Activated CD8-positive, alpha-beta T cell treated with anti-CD3 and anti-CD28 coated beads for 36 hours (primary cell): ENCODE measurements at regions not wholly inside any gene's neighbourhood (a gene's known extent, or its start where the extent isn't known, plus 50 kb on each side); places are given as distances from the start of the nearest gene placed in this dataset.

ENCODE experiments used
- ATAC-seq: fragments of 200-7000 bp; cut with Tn5 transposase; one replicate; pipeline ENCODE4 v1.10.0; 2021; ENCODE audit warnings: mild to moderate bottlenecking, moderate library complexity
- CTCF ChIA-PET: fragments of 350-600 bp; sonication (Branson Sonifier 250); formaldehyde crosslinking; loops from one replicate; lab custom pipeline; 2021; ENCODE audit warnings: antibody characterized with exemption; lab: Charles Lee
- POLR2A ChIA-PET: fragments of 350-600 bp; sonication (Branson Sonifier 250); formaldehyde crosslinking; loops from one replicate; lab custom pipeline; 2021; ENCODE audit warnings: antibody characterized with exemption; lab: Charles Lee
- DNase-seq: peaks from one replicate; pipeline ENCODE4 v3.0.0-alpha.2; 2020
- H3K27ac Mint-ChIP-seq: one replicate; pipeline ENCODE4 v1.8.0; 2021; ENCODE audit warnings: mild to moderate bottlenecking, mixed read lengths
- H3K27me3 Mint-ChIP-seq: one replicate; pipeline ENCODE4 v1.8.0; 2021; ENCODE audit warnings: mixed read lengths
- H3K36me3 Mint-ChIP-seq: one replicate; pipeline ENCODE4 v1.8.0; 2021; ENCODE audit warnings: low read depth, mixed read lengths
- H3K4me1 Mint-ChIP-seq: one replicate; pipeline ENCODE4 v1.8.0; 2021; ENCODE audit warnings: low read depth, mixed read lengths
- H3K4me3 Mint-ChIP-seq: one replicate; pipeline ENCODE4 v1.8.0; 2021; ENCODE audit warnings: mild to moderate bottlenecking, moderate library complexity, mixed read lengths
- H3K9me3 Mint-ChIP-seq: one replicate; pipeline ENCODE4 v1.8.0; 2021; ENCODE audit warnings: mixed read lengths
- CTCF ChIP-seq: fragments of 200-600 bp; IDR thresholded peaks from one replicate; pipeline ENCODE4 v1.8.0; 2022; ENCODE audit warnings: antibody characterized with exemption, mild to moderate bottlenecking
- intact Hi-C: fragments of 100-400 bp; cut with micrococcal nuclease; formaldehyde crosslinking; loops from one replicate; pipeline ENCODE4 v1.10.0; 2022

- no peaks in the 10 kb centered on the region for H3K27me3 Mint-ChIP-seq
- H3K4me1 Mint-ChIP-seq, result no peaks in the 10 kb centered on the region
- no peaks in the 10 kb centered on the region for H3K36me3 Mint-ChIP-seq
- ChIA-PET CTCF (no interaction called here), POLR2A (no interaction called here)
- no peaks in the 10 kb centered on the region for H3K9me3 Mint-ChIP-seq
- intact Hi-C loops, result no loop called here
- no peak overlapping the region for H3K27ac Mint-ChIP-seq
- no peak for TF ChIP-seq CTCF
- H3K4me3 Mint-ChIP-seq, result no peak overlapping the region
- ATAC-seq (no peak), DNase-seq (no peak)
Measured at GRCh38 chr11:26835611-26836010, 113.8 kb upstream of the SLC5A12 start.

- POLR2A ChIA-PET, result no interaction called here
- Mint-ChIP-seq H3K27me3 (no peaks in the 10 kb centered on the region), H3K9me3 (no peaks in the 10 kb centered on the region), H3K4me3 (no peak overlapping the region), H3K36me3 (no peaks in the 10 kb centered on the region), H3K27ac (no peak overlapping the region), H3K4me1 (no peaks in the 10 kb centered on the region)
- no peak for TF ChIP-seq CTCF
- CTCF ChIA-PET, result no interaction called here
- intact Hi-C loops, result no loop called here
- DNase-seq, result no peak
- no peak for ATAC-seq
Measured at GRCh38 chr11:26837154-26837553, 115.3 kb upstream of the SLC5A12 start.

GRCh38 chr11:26839911-26840698 lies 118.2 kb upstream of the SLC5A12 start:
- Mint-ChIP-seq H3K4me1 (no peaks in the 10 kb centered on the region), H3K27ac (no peak overlapping the region), H3K9me3 (peaks cover 2% of the 10 kb centered on the region), H3K27me3 (no peaks in the 10 kb centered on the region), H3K36me3 (no peaks in the 10 kb centered on the region), H3K4me3 (no peak overlapping the region)
- intact Hi-C loops, result no loop called here
- TF ChIP-seq CTCF, result no peak
- ATAC-seq (no peak), DNase-seq (no peak)
- CTCF ChIA-PET, result no interaction called here
- POLR2A ChIA-PET, result no interaction called here

GRCh38 chr11:26841818-26842473 lies 120.1 kb upstream of the SLC5A12 start:
- POLR2A ChIA-PET, result no interaction called here
- Mint-ChIP-seq H3K27ac (no peak overlapping the region), H3K9me3 (peaks cover 5% of the 10 kb centered on the region), H3K36me3 (no peaks in the 10 kb centered on the region), H3K4me3 (no peak overlapping the region), H3K4me1 (no peaks in the 10 kb centered on the region), H3K27me3 (no peaks in the 10 kb centered on the region)
- TF ChIP-seq CTCF, result no peak
- intact Hi-C loops, result no loop called here
- DNase-seq (no peak), ATAC-seq (no peak)
- CTCF ChIA-PET, result no interaction called here

- DNase-seq (no peak), ATAC-seq (no peak)
- ChIA-PET CTCF (no interaction called here), POLR2A (no interaction called here)
- H3K27ac Mint-ChIP-seq, result no peak overlapping the region
- no peaks in the 10 kb centered on the region for H3K4me1 Mint-ChIP-seq
- H3K36me3 Mint-ChIP-seq, result no peaks in the 10 kb centered on the region
- peaks cover 5% of the 10 kb centered on the region for H3K9me3 Mint-ChIP-seq
- H3K4me3 Mint-ChIP-seq, result no peak overlapping the region
- TF ChIP-seq CTCF, result no peak
- H3K27me3 Mint-ChIP-seq, result no peaks in the 10 kb centered on the region
- intact Hi-C loops, result no loop called here
Measured at GRCh38 chr11:26842478-26843282, 120.8 kb upstream of the SLC5A12 start.
